Thymus (tissue), 11 donors: ENCODE measurements at regions not wholly inside any gene's neighbourhood (a gene's known extent, or its start where the extent isn't known, plus 50 kb on each side); places are given as distances from the start of the nearest gene placed in this dataset.

Experiments used
- DNase-seq, 9 donors: peaks; one replicate each; pipeline ENCODE4 v3.0.0-alpha.2; 2013; ENCODE audit warnings: low spot score in 9 of 9, low read depth in 6 of 9, missing footprints in 1 of 9
- H3K27ac ChIP-seq, 2 donors: one replicate each; pipeline ENCODE4 v1.5.1; 2013; ENCODE audit warnings: control low read depth in 1 of 2, low read depth in 1 of 2, low read length in 1 of 2, mild to moderate bottlenecking in 1 of 2, moderate library complexity in 1 of 2
- H3K27me3 ChIP-seq, 2 donors: one replicate each; pipeline ENCODE4 v1.5.1; 2013; ENCODE audit warnings: low read length in 1 of 2; ENCODE audit not compliant: control insufficient read depth in 2 of 2, insufficient read depth in 1 of 2
- H3K36me3 ChIP-seq, 2 donors: one replicate each; pipeline ENCODE4 v1.5.1; 2013; ENCODE audit warnings: low read length in 1 of 2, mild to moderate bottlenecking in 1 of 2, moderate library complexity in 1 of 2; ENCODE audit not compliant: control insufficient read depth in 2 of 2, insufficient read depth in 2 of 2
- H3K4me1 ChIP-seq, 2 donors: one replicate each; pipeline ENCODE4 v1.5.1; 2013; ENCODE audit warnings: low read length in 2 of 2; ENCODE audit not compliant: control insufficient read depth in 2 of 2, insufficient read depth in 2 of 2
- H3K4me3 ChIP-seq, 2 donors: one replicate each; pipeline ENCODE4 v1.5.1; 2013; ENCODE audit warnings: low read length in 2 of 2, control low read depth in 1 of 2, mild to moderate bottlenecking in 1 of 2
- H3K9me3 ChIP-seq, 2 donors: one replicate each; pipeline ENCODE4 v1.5.1; 2013; ENCODE audit warnings: low read length in 1 of 2, mild to moderate bottlenecking in 1 of 2; ENCODE audit not compliant: control insufficient read depth in 2 of 2, insufficient read depth in 1 of 2
- WGBS: extraction: QIAGEN DNeasy Blood & Tissue Kit; methylation state at CpG from one replicate; pipeline ENCODE4 v1.1.7; 2013; 5-methylcytosine and 5-hydroxymethylcytosine counted together
- donor health status: healthy.

GRCh38 chr7:1344981-1345701 lies 112.5 kb downstream of the UNCX start:
- Histone ChIP-seq H3K4me1 (no peaks in the 10 kb centered on the region), H3K9me3 (no peaks in the 10 kb centered on the region), H3K27ac (no peak overlapping the region), H3K27me3 (no peaks in the 10 kb centered on the region), H3K4me3 (no peak overlapping the region), H3K36me3 (no peaks in the 10 kb centered on the region)
- WGBS = 90% methylated on average over 25 of the region's 25 CpGs
- no peak for DNase-seq

- 84% methylated on average over 33 of the region's 33 CpGs for WGBS
- Histone ChIP-seq H3K4me1 (no peaks in the 10 kb centered on the region), H3K4me3 (no peak overlapping the region), H3K27me3 (no peaks in the 10 kb centered on the region), H3K36me3 (no peaks in the 10 kb centered on the region), H3K27ac (no peak overlapping the region), H3K9me3 (no peaks in the 10 kb centered on the region)
- no peak for DNase-seq
Observed at GRCh38 chr7:1345796-1346755, 113.2 kb downstream of the MICALL2 start.

- WGBS = 91% methylated on average over 12 of the region's 12 CpGs
- Histone ChIP-seq H3K27me3 (no peaks in the 10 kb centered on the region), H3K36me3 (no peaks in the 10 kb centered on the region), H3K4me3 (no peak overlapping the region), H3K9me3 (no peaks in the 10 kb centered on the region), H3K4me1 (no peaks in the 10 kb centered on the region), H3K27ac (no peak overlapping the region)
- DNase-seq = no peak
Observed at GRCh38 chr7:1346851-1347250, 112.4 kb downstream of the MICALL2 start.

GRCh38 chr7:1348096-1348822 lies 111.0 kb downstream of the MICALL2 start:
- DNase-seq = no peak
- H3K4me3 ChIP-seq = no peak overlapping the region
- no peaks in the 10 kb centered on the region for H3K27me3 ChIP-seq
- WGBS = 68% methylated on average over 28 of the region's 28 CpGs
- no peaks in the 10 kb centered on the region for H3K9me3 ChIP-seq
- no peaks in the 10 kb centered on the region for H3K4me1 ChIP-seq
- no peaks in the 10 kb centered on the region for H3K36me3 ChIP-seq
- H3K27ac ChIP-seq = no peak overlapping the region

- Histone ChIP-seq H3K9me3 (no peaks in the 10 kb centered on the region), H3K36me3 (no peaks in the 10 kb centered on the region), H3K27ac (no peak overlapping the region), H3K4me3 (no peak overlapping the region), H3K27me3 (no peaks in the 10 kb centered on the region), H3K4me1 (no peaks in the 10 kb centered on the region)
- no peak for DNase-seq
- 89% methylated on average over 18 of the region's 18 CpGs for WGBS
Observed at GRCh38 chr7:1348823-1349335, 110.4 kb downstream of the MICALL2 start.

GRCh38 chr7:1349351-1349761 lies 109.9 kb downstream of the MICALL2 start:
- DNase-seq = no peak
- Histone ChIP-seq H3K36me3 (no peaks in the 10 kb centered on the region), H3K4me1 (no peaks in the 10 kb centered on the region), H3K9me3 (no peaks in the 10 kb centered on the region), H3K4me3 (no peak overlapping the region), H3K27me3 (no peaks in the 10 kb centered on the region), H3K27ac (no peak overlapping the region)
- 80% methylated on average over 15 of the region's 15 CpGs for WGBS

- no peak overlapping the region for H3K4me3 ChIP-seq
- no peaks in the 10 kb centered on the region for H3K9me3 ChIP-seq
- H3K4me1 ChIP-seq = no peaks in the 10 kb centered on the region
- no peak for DNase-seq
- no peak overlapping the region for H3K27ac ChIP-seq
- peaks cover 0 to 6% of the 10 kb centered on the region in 2 donors for H3K27me3 ChIP-seq
- WGBS = 92% methylated on average over 30 of the region's 30 CpGs
- no peaks in the 10 kb centered on the region for H3K36me3 ChIP-seq
Observed at GRCh38 chr7:1351881-1352625, 107.2 kb downstream of the MICALL2 start.

GRCh38 chr7:1352656-1353271 lies 106.5 kb downstream of the MICALL2 start:
- Histone ChIP-seq H3K4me3 (no peak overlapping the region), H3K27ac (no peak overlapping the region), H3K9me3 (no peaks in the 10 kb centered on the region), H3K27me3 (peaks cover 0 to 6% of the 10 kb centered on the region in 2 donors), H3K4me1 (no peaks in the 10 kb centered on the region), H3K36me3 (no peaks in the 10 kb centered on the region)
- no peak for DNase-seq
- WGBS = 93% methylated on average over 27 of the region's 27 CpGs
